GM23338 (cell line): ENCODE measurements at regions not wholly inside any gene's neighbourhood (a gene's known extent, or its start where the extent isn't known, plus 50 kb on each side); places are given as distances from the start of the nearest gene placed in this dataset.

Experiments used
- ATAC-seq: fragments of 200-7000 bp; cut with Tn5 transposase; 3 replicates; pipeline ENCODE4 v1.9.1; 2020
- DNase-seq: peaks from one replicate; pipeline ENCODE4 v3.0.0-alpha.2; 2015; ENCODE audit warnings: low spot score
- H2AFZ ChIP-seq: fragments of 200-600 bp; sonication (generic); 2 replicates; pipeline ENCODE4 v1.8.0; 2016; ENCODE audit warnings: antibody characterized with exemption, mild to moderate bottlenecking, moderate library complexity
- H3F3A ChIP-seq: fragments of 200-600 bp; sonication (generic); replicated peaks from 2 replicates; pipeline ENCODE4 v1.8.0; 2017; ENCODE audit warnings: antibody characterized with exemption, mixed run types, low read depth
- H3K27ac ChIP-seq: fragments of 200-600 bp; sonication (generic); 2 replicates; pipeline ENCODE4 v1.6.1; 2016; ENCODE audit warnings: low read depth
- H3K27me3 ChIP-seq: fragments of 200-600 bp; sonication (generic); 2 replicates; pipeline ENCODE4 v1.8.0; 2016; ENCODE audit warnings: mild to moderate bottlenecking, mixed run types, moderate library complexity; ENCODE audit not compliant: insufficient read depth
- H3K36me3 ChIP-seq: fragments of 200-600 bp; sonication (generic); 2 replicates; pipeline ENCODE4 v1.8.0; 2016; ENCODE audit warnings: mild to moderate bottlenecking; ENCODE audit not compliant: insufficient read depth
- H3K4me1 ChIP-seq: fragments of 200-600 bp; sonication (generic); 2 replicates; pipeline ENCODE4 v1.8.0; 2016; ENCODE audit warnings: mild to moderate bottlenecking, moderate library complexity; ENCODE audit not compliant: insufficient read depth
- H3K4me2 ChIP-seq: fragments of 200-600 bp; sonication (generic); 2 replicates; pipeline ENCODE4 v1.7.1; 2017; ENCODE audit warnings: mixed run types
- H3K4me3 ChIP-seq: fragments of 200-600 bp; sonication (generic); 2 replicates; pipeline ENCODE4 v1.6.1; 2016; ENCODE audit warnings: mixed run types
- H3K79me2 ChIP-seq: fragments of 200-600 bp; sonication (generic); replicated peaks from 2 replicates; pipeline ENCODE4 v1.8.0; 2017; ENCODE audit warnings: mild to moderate bottlenecking; ENCODE audit not compliant: insufficient read depth
- H3K9me2 ChIP-seq: fragments of 200-600 bp; sonication (generic); 2 replicates; pipeline ENCODE4 v1.8.0; 2017; ENCODE audit not compliant: insufficient read depth
- H4K20me1 ChIP-seq: fragments of 200-600 bp; sonication (generic); replicated peaks from 2 replicates; pipeline ENCODE4 v1.8.0; 2017; ENCODE audit warnings: mild to moderate bottlenecking; ENCODE audit not compliant: insufficient read depth
- H3K27ac Mint-ChIP-seq: 2 replicates; pipeline ENCODE4 v1.8.0; 2020; ENCODE audit warnings: inconsistent platforms, mild to moderate bottlenecking, moderate library complexity, mixed read lengths
- H3K27me3 Mint-ChIP-seq: 3 replicates; pipeline ENCODE4 v1.8.0; 2022; ENCODE audit warnings: low read depth, mild to moderate bottlenecking, moderate library complexity, mixed read lengths, inconsistent platforms; ENCODE audit not compliant: insufficient read depth, poor library complexity
- H3K36me3 Mint-ChIP-seq: 3 replicates; pipeline ENCODE4 v1.8.0; 2021; ENCODE audit warnings: low read depth, mild to moderate bottlenecking, inconsistent platforms, moderate library complexity, mixed read lengths
- H3K4me1 Mint-ChIP-seq: 3 replicates; pipeline ENCODE4 v1.8.0; 2020; ENCODE audit warnings: mild to moderate bottlenecking, inconsistent platforms, mixed read lengths
- H3K4me3 Mint-ChIP-seq: 3 replicates; pipeline ENCODE4 v1.8.0; 2021; ENCODE audit warnings: moderate library complexity, mild to moderate bottlenecking, inconsistent platforms, mixed read lengths
- H3K9me3 Mint-ChIP-seq: 3 replicates; pipeline ENCODE4 v1.8.0; 2020; ENCODE audit warnings: moderate library complexity, mild to moderate bottlenecking, inconsistent platforms, mixed read lengths
- CREB1 ChIP-seq: fragments of 250-450 bp; sonication (Bioruptor Pico); IDR thresholded peaks from 2 replicates; pipeline ENCODE4 v1.5.0; 2020; ENCODE audit warnings: low read depth, mild to moderate bottlenecking, moderate library complexity
- CTCF ChIP-seq, 2 experiments: fragments of 200-600 bp in 1 of 2; sonication (generic) in 1 of 2; conservative IDR thresholded peaks; 2 replicates each; pipeline versions ENCODE4 v1.5.1 to v1.6.1; 2016 to 2017; ENCODE audit warnings: antibody characterized with exemption in 2 of 2, low read depth in 2 of 2, mild to moderate bottlenecking in 2 of 2, moderate library complexity in 1 of 2
- ETS1 ChIP-seq: IDR thresholded peaks from 2 replicates; pipeline ENCODE4 v1.6.1; 2016; ENCODE audit warnings: antibody characterized with exemption
- EZH2 ChIP-seq: fragments of 200-600 bp; sonication (generic); IDR thresholded peaks from one replicate; pipeline ENCODE4 v1.8.0; 2017; ENCODE audit warnings: antibody characterized with exemption, mild to moderate bottlenecking, low read depth; ENCODE audit not compliant: unreplicated experiment
- EZH2phosphoT487 ChIP-seq: fragments of 200-600 bp; sonication (generic); IDR thresholded peaks from one replicate; pipeline ENCODE4 v1.8.1; 2018; ENCODE audit warnings: antibody characterized with exemption; ENCODE audit not compliant: unreplicated experiment
- JUNB ChIP-seq: IDR thresholded peaks from one replicate; pipeline ENCODE4 v1.6.1; 2016; ENCODE audit warnings: antibody characterized with exemption; ENCODE audit not compliant: unreplicated experiment
- NANOG ChIP-seq: IDR thresholded peaks from 2 replicates; pipeline ENCODE4 v1.6.1; 2016; ENCODE audit warnings: antibody characterized with exemption, borderline replicate concordance
- POLR2AphosphoS5 ChIP-seq: IDR thresholded peaks from 2 replicates; pipeline ENCODE4 v1.6.1; 2016; ENCODE audit warnings: antibody characterized with exemption, low read depth
- REST ChIP-seq: IDR thresholded peaks from one replicate; pipeline ENCODE4 v1.6.1; 2018; ENCODE audit warnings: antibody characterized with exemption; ENCODE audit not compliant: unreplicated experiment
- STAT1 ChIP-seq: IDR thresholded peaks from one replicate; pipeline ENCODE4 v1.6.1; 2016; ENCODE audit warnings: antibody characterized with exemption; ENCODE audit not compliant: unreplicated experiment
- ZNF114 ChIP-seq: fragments of 250-450 bp; sonication (Bioruptor Pico); IDR thresholded peaks from 2 replicates; pipeline ENCODE4 v1.5.0; 2020; ENCODE audit warnings: mild to moderate bottlenecking, moderate library complexity
- ZNF331 ChIP-seq: fragments of 250-450 bp; sonication (Bioruptor Pico); IDR thresholded peaks from 2 replicates; pipeline ENCODE4 v1.5.0; 2020; ENCODE audit warnings: low read depth, mild to moderate bottlenecking, moderate library complexity
- ZNF462 ChIP-seq: fragments of 250-450 bp; sonication (Bioruptor Pico); IDR thresholded peaks from 2 replicates; pipeline ENCODE4 v1.5.0; 2020; ENCODE audit warnings: mild to moderate bottlenecking, moderate library complexity

- Mint-ChIP-seq H3K4me3 (no peak overlapping the region), H3K36me3 (no peaks in the 10 kb centered on the region), H3K27me3 (no peaks in the 10 kb centered on the region), H3K27ac (peak overlapping the region; percentile 24; the same call in 1 of the 2 replicates), H3K4me1 (peaks cover 20% of the 10 kb centered on the region), H3K9me3 (peaks cover 4% of the 10 kb centered on the region; the same call in 1 of the 3 replicates)
- Histone ChIP-seq H3K27me3 (no peaks in the 10 kb centered on the region), H4K20me1 (no peaks in the 10 kb centered on the region), H3K36me3 (no peaks in the 10 kb centered on the region), H3K4me3 (no peak overlapping the region), H3K4me2 (no peak overlapping the region), H3K4me1 (peaks cover 19% of the 10 kb centered on the region), H3K27ac (no peak overlapping the region), H3K79me2 (no peaks in the 10 kb centered on the region), H2AFZ (peak overlapping the region; percentile 80), H3F3A (no peaks in the 10 kb centered on the region), H3K9me2 (no peaks in the 10 kb centered on the region)
- DNase-seq (no peak), ATAC-seq (no peak)
- TF ChIP-seq EZH2phosphoT487 = no peak
- TF ChIP-seq CREB1 (CRISPR knock-in tag) = no peak
- TF ChIP-seq POLR2AphosphoS5 = no peak
- TF ChIP-seq JUNB = no peak
- TF ChIP-seq ZNF462 (CRISPR knock-in tag) = no peak
- TF ChIP-seq EZH2 = no peak
- no peak for TF ChIP-seq ETS1
- TF ChIP-seq ZNF331 (CRISPR knock-in tag) = no peak
- TF ChIP-seq REST = no peak
- no peak for TF ChIP-seq CTCF (conservative IDR thresholded peaks at IDR 0.05; ENCODE audit: low read depth in 2 of 2)
- no peak for TF ChIP-seq NANOG
- no peak for TF ChIP-seq STAT1
- no peak for TF ChIP-seq ZNF114
These were observed 138.6 kb upstream of the SPEF2 start for GRCh38 chr5:35478856-35479682.
